Tibial nerve (tissue), 4 donors: ENCODE measurements at regions not wholly inside any gene's neighbourhood (a gene's known extent, or its start where the extent isn't known, plus 50 kb on each side); places are given as distances from the start of the nearest gene placed in this dataset.
"Not testable (repeated sequence)": the region's sequence is repeated elsewhere in the genome, so short reads cannot be mapped to it uniquely, and the experiment has no call there.

ENCODE experiments used
- DNase-seq, 2 donors: peaks; one replicate each; pipeline ENCODE4 v3.0.0-alpha.2; 2019; ENCODE audit warnings: low spot score in 2 of 2
- H3K27ac ChIP-seq, 4 donors: fragments of 200-600 bp; sonication (generic) in 3 of 4; one replicate each; pipeline ENCODE4 v1.5.1; 2017 to 2019; ENCODE audit warnings: mild to moderate bottlenecking in 1 of 4
- H3K27me3 ChIP-seq, 2 donors: fragments of 200-600 bp; sonication (generic) in 1 of 2; one replicate each; pipeline versions ENCODE4 v1.5.1 to v1.6.0; 2017 to 2019
- H3K36me3 ChIP-seq, 3 donors: fragments of 200-600 bp; sonication (generic); one replicate each; pipeline ENCODE4 v1.5.1; 2018 to 2019
- H3K4me1 ChIP-seq, 4 donors: fragments of 200-600 bp; sonication (generic) in 3 of 4; one replicate each; pipeline ENCODE4 v1.5.1; 2017 to 2019
- H3K4me3 ChIP-seq, 4 donors: fragments of 200-600 bp; sonication (generic) in 3 of 4; one replicate each; pipeline ENCODE4 v1.5.1; 2017 to 2019; ENCODE audit warnings: mild to moderate bottlenecking in 1 of 4, moderate library complexity in 1 of 4
- H3K9me3 ChIP-seq, 4 donors: fragments of 200-600 bp; sonication (generic) in 3 of 4; one replicate each; pipeline ENCODE4 v1.5.1; 2017 to 2019
- EP300 ChIP-seq, 2 donors: sonication (generic); formaldehyde crosslinking; IDR thresholded peaks; one replicate each; pipeline ENCODE4 v1.6.1; 2017; ENCODE audit warnings: antibody characterized with exemption in 2 of 2, mild to moderate bottlenecking in 1 of 2
- POLR2A ChIP-seq, 2 donors: fragments of 450-650 bp; IDR thresholded peaks; one replicate each; pipeline ENCODE4 v1.6.1; 2017; ENCODE audit warnings: antibody characterized with exemption in 2 of 2, mild to moderate bottlenecking in 2 of 2, moderate library complexity in 2 of 2
- WGBS, 2 donors: methylation state at CpG; one replicate each; pipeline ENCODE4 v1.1.5; 2018; 5-methylcytosine and 5-hydroxymethylcytosine counted together
- TF ChIP-seq, protein P1 (sequence below), 5 experiments: fragments of 200-600 bp in 3 of 5; fragments of 450-650 bp in 2 of 5; sonication (generic) in 3 of 5; IDR thresholded peaks; one replicate each; pipeline ENCODE4 v1.5.1; 2016 to 2019; ENCODE audit warnings: antibody characterized with exemption in 5 of 5, mild to moderate bottlenecking in 3 of 5, moderate library complexity in 2 of 5

DNA sequence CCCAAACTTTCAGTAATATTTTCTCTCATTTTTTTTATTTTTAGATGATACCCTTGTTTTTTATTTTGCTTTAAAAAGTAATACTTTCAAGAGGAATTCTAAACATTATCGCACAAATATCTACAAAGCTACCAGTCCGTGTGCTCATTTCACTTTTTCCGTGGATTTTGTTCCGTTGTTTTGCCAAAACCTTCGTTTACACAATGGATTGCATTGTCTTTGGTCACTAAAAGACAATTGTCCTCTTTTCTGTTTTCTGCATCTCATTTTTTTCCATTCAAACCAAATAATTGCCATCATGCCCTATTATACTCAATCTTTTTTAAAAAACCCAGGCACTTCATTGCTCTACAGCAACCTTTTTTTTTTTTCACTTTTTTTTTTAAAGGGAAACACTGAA is 214.9 kb downstream of the CXXC4 start:
- H3K36me3 ChIP-seq, result no peaks in the 10 kb centered on the region
- TF ChIP-seq, protein P1, sequence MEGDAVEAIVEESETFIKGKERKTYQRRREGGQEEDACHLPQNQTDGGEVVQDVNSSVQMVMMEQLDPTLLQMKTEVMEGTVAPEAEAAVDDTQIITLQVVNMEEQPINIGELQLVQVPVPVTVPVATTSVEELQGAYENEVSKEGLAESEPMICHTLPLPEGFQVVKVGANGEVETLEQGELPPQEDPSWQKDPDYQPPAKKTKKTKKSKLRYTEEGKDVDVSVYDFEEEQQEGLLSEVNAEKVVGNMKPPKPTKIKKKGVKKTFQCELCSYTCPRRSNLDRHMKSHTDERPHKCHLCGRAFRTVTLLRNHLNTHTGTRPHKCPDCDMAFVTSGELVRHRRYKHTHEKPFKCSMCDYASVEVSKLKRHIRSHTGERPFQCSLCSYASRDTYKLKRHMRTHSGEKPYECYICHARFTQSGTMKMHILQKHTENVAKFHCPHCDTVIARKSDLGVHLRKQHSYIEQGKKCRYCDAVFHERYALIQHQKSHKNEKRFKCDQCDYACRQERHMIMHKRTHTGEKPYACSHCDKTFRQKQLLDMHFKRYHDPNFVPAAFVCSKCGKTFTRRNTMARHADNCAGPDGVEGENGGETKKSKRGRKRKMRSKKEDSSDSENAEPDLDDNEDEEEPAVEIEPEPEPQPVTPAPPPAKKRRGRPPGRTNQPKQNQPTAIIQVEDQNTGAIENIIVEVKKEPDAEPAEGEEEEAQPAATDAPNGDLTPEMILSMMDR (IDR thresholded peaks at IDR 0.05), result no peak

DNA sequence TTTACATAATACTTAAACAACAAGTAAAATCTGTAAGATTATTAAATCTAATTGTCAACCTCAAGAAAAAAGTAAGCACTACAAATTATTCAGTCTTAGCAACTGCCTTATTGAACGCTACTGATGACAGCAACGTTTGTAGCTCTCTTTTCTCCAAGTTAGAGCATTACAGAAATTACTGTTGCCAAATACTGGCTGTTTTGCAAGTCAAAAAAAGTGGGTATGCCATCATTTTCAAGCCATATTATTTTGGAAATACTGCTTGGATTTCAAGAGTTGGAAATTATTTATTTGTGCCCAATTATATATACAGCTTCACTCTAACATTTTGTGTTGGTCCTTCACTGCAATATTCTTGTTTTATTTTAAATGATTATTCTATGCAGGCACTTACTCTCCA is 221.7 kb downstream of the CXXC4 start:
- H3K4me3 ChIP-seq, result no peak overlapping the region
- 76% methylated on average over 2 of the region's 2 CpGs for WGBS, 2 donors
- no peaks in the 10 kb centered on the region for H3K4me1 ChIP-seq
- H3K9me3 ChIP-seq, result no peaks in the 10 kb centered on the region
- DNase-seq, result no peak
- H3K36me3 ChIP-seq, result no peaks in the 10 kb centered on the region
- no peaks in the 10 kb centered on the region for H3K27me3 ChIP-seq
- H3K27ac ChIP-seq, result no peak overlapping the region
- no peak for TF ChIP-seq EP300 (IDR thresholded peaks at IDR 0.05)
- TF ChIP-seq, protein P1 (IDR thresholded peaks at IDR 0.05), result no peak
- no peak for TF ChIP-seq POLR2A (IDR thresholded peaks at IDR 0.05)

More for the DNA sequence above, 214.9 kb downstream of the CXXC4 start:
- no peaks in the 10 kb centered on the region for H3K9me3 ChIP-seq
- H3K27ac ChIP-seq, result no peak overlapping the region
- no peaks in the 10 kb centered on the region for H3K27me3 ChIP-seq
- no peak for DNase-seq
- no peak overlapping the region for H3K4me3 ChIP-seq
- no peaks in the 10 kb centered on the region for H3K4me1 ChIP-seq
- 44 to 52% methylated on average over 5 of the region's 5 CpGs for WGBS, 2 donors

DNA sequence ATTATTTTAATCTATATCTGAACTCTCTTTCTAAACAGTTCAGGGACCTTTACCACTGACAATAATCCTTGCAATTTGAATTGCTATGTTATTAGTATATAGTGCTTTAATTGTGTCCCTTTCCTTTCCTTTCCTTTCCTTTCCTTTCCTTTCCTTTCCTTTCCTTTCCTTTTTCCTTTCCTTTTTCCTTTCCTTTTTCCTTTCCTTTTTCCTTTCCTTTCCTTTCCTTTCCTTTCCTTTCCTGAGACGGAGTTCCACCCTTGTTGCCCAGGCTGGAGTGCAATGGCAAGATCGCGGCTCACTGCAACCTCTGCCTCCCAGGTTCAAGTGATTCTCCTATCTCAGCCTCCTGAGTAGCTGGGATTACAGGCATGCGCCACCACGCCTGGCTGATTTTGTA is 225.1 kb downstream of the CXXC4 start:
- not testable (repeated sequence) for H3K4me3 ChIP-seq, H3K4me1 ChIP-seq, DNase-seq, H3K36me3 ChIP-seq, H3K27me3 ChIP-seq, H3K9me3 ChIP-seq, H3K27ac ChIP-seq
- 95 to 97% methylated on average over 5 of the region's 5 CpGs for WGBS, 2 donors

- H3K9me3 ChIP-seq, result no peaks in the 10 kb centered on the region
- no peak overlapping the region for H3K27ac ChIP-seq
- no peaks in the 10 kb centered on the region for H3K27me3 ChIP-seq
- no peak for DNase-seq
- H3K4me3 ChIP-seq, result no peak overlapping the region
- TF ChIP-seq, protein P1 (IDR thresholded peaks at IDR 0.05), result no peak
- TF ChIP-seq EP300 (IDR thresholded peaks at IDR 0.05) (no peak), POLR2A (IDR thresholded peaks at IDR 0.05) (no peak)
- H3K36me3 ChIP-seq, result no peaks in the 10 kb centered on the region
- 60 to 65% methylated on average over 3 of the region's 3 CpGs for WGBS, 2 donors
- H3K4me1 ChIP-seq, result no peaks in the 10 kb centered on the region
Measured at GRCh38 chr4:104263100-104263499, 231.6 kb downstream of the CXXC4 start.

- TF ChIP-seq EP300 (IDR thresholded peaks at IDR 0.05) (no peak), POLR2A (IDR thresholded peaks at IDR 0.05) (no peak)
- TF ChIP-seq, protein P1 (IDR thresholded peaks at IDR 0.05), result no peak
- Histone ChIP-seq H3K36me3 (no peaks in the 10 kb centered on the region), H3K9me3 (no peaks in the 10 kb centered on the region), H3K27me3 (no peaks in the 10 kb centered on the region), H3K4me3 (no peak overlapping the region), H3K4me1 (no peaks in the 10 kb centered on the region), H3K27ac (no peak overlapping the region)
- 46 to 47% methylated on average over 2 of the region's 2 CpGs for WGBS, 2 donors
- no peak for DNase-seq
Measured at GRCh38 chr4:104262678-104263077, 232.0 kb downstream of the CXXC4 start.

DNA sequence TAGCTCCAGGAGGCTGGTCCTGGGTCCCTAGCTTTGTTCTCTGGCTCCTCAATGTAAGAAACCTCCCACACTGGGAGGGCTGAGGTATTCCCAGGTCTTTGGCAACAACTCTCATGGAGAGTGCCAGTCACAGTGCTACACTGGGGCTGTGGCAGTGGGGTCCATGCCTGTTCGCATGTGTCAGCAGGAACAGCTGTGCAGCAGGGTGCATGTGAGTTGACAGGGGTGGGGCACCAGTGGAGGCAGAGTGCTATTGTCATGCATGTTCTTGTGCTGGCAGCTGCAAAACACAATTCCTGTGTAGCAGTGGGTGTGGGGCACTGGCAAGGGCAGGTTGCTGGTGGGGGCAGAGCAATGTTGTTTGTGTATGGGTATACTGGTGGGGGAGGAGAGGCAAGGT is 246.0 kb downstream of the CXXC4 start:
- Histone ChIP-seq H3K4me3 (no peak overlapping the region), H3K27ac (no peak overlapping the region), H3K4me1 (no peaks in the 10 kb centered on the region), H3K9me3 (peaks cover 0 to 23% (median 2%) of the 10 kb centered on the region in 4 donors), H3K27me3 (no peaks in the 10 kb centered on the region), H3K36me3 (no peaks in the 10 kb centered on the region)
- TF ChIP-seq, protein P1 (IDR thresholded peaks at IDR 0.05), result no peak
- WGBS, 2 donors, result 100% methylated on average over 1 of the region's 1 CpG
- no peak for DNase-seq
